Transverse colon (tissue), 4 donors: ENCODE measurements at regions not wholly inside any gene's neighbourhood (a gene's known extent, or its start where the extent isn't known, plus 50 kb on each side); places are given as distances from the start of the nearest gene placed in this dataset.
"Not testable (repeated sequence)": the region's sequence is repeated elsewhere in the genome, so short reads cannot be mapped to it uniquely, and the experiment has no call there.

Experiments
- CTCF ChIP-seq, 5 experiments: fragments of 200-600 bp in 3 of 5; fragments of 450-650 bp in 2 of 5; sonication (generic) in 3 of 5; IDR thresholded peaks; 1 replicate in 2 of 5; 2 replicates in 3 of 5; pipeline ENCODE4 v1.5.1; 2016 to 2017; ENCODE audit warnings: antibody characterized with exemption in 5 of 5, inconsistent platforms in 3 of 5, mild to moderate bottlenecking in 2 of 5, moderate library complexity in 1 of 5
- EP300 ChIP-seq: sonication (generic); formaldehyde crosslinking; IDR thresholded peaks from one replicate; pipeline ENCODE4 v1.6.1; 2017; ENCODE audit warnings: antibody characterized with exemption, low read depth
- POLR2A ChIP-seq: fragments of 450-650 bp; IDR thresholded peaks from one replicate; pipeline ENCODE4 v1.6.1; 2016; ENCODE audit warnings: antibody characterized with exemption, mild to moderate bottlenecking, moderate library complexity
- POLR2AphosphoS5 ChIP-seq, 3 donors: sonication (generic); formaldehyde crosslinking; IDR thresholded peaks; one replicate each; pipeline ENCODE4 v1.6.1; 2016; ENCODE audit warnings: antibody characterized with exemption in 3 of 3

GRCh38 chr11:87494026-87494425, 456.3 kb downstream of the TMEM135 start:
- not testable (repeated sequence) for TF ChIP-seq CTCF (IDR thresholded peaks at IDR 0.05); POLR2AphosphoS5 (IDR thresholded peaks at IDR 0.05); POLR2A; EP300
